ENCODE measurements at regions not wholly inside any gene's neighbourhood (a gene's known extent, or its start where the extent isn't known, plus 50 kb on each side); places are given as distances from the start of the nearest gene placed in this dataset.

- no peaks in the 10 kb centered on the region for H3K4me1 Mint-ChIP-seq (ENCODE audit: low read depth)
- DNase-seq, result no peak
- H3K27ac Mint-ChIP-seq, result no peak overlapping the region
- no peaks in the 10 kb centered on the region for H3K9me3 Mint-ChIP-seq (ENCODE audit: insufficient read depth)
- CTCF ChIA-PET, result no interaction called here
- no peak overlapping the region for H3K4me3 Mint-ChIP-seq
- H3K36me3 Mint-ChIP-seq (ENCODE audit: low read depth), result no peaks in the 10 kb centered on the region
- POLR2A ChIA-PET, result no interaction called here
- no peaks in the 10 kb centered on the region for H3K27me3 Mint-ChIP-seq (ENCODE audit: low read depth)
- no peak for ATAC-seq
Observed at GRCh38 chr18:38456253-38456652, 890.7 kb upstream of the CELF4 start.

- POLR2A ChIA-PET, result no interaction called here
- Mint-ChIP-seq H3K4me3 (no peak overlapping the region), H3K27me3 (ENCODE audit: low read depth) (no peaks in the 10 kb centered on the region), H3K9me3 (ENCODE audit: insufficient read depth) (no peaks in the 10 kb centered on the region), H3K4me1 (ENCODE audit: low read depth) (no peaks in the 10 kb centered on the region), H3K36me3 (ENCODE audit: low read depth) (no peaks in the 10 kb centered on the region), H3K27ac (no peak overlapping the region)
- DNase-seq (no peak), ATAC-seq (no peak)
- CTCF ChIA-PET, result no interaction called here
Observed at GRCh38 chr18:38454764-38455469, 889.3 kb upstream of the CELF4 start.

GRCh38 chr18:38453880-38454279 is 888.3 kb upstream of the CELF4 start:
- no peaks in the 10 kb centered on the region for H3K4me1 Mint-ChIP-seq (ENCODE audit: low read depth)
- no peak for DNase-seq
- no peaks in the 10 kb centered on the region for H3K36me3 Mint-ChIP-seq (ENCODE audit: low read depth)
- H3K27me3 Mint-ChIP-seq (ENCODE audit: low read depth), result no peaks in the 10 kb centered on the region
- POLR2A ChIA-PET, result no interaction called here
- ATAC-seq, result no peak
- no peak overlapping the region for H3K27ac Mint-ChIP-seq
- H3K4me3 Mint-ChIP-seq, result no peak overlapping the region
- H3K9me3 Mint-ChIP-seq (ENCODE audit: insufficient read depth), result no peaks in the 10 kb centered on the region
- CTCF ChIA-PET, result no interaction called here

- ATAC-seq (no peak), DNase-seq (no peak)
- H3K36me3 Mint-ChIP-seq (ENCODE audit: low read depth), result no peaks in the 10 kb centered on the region
- H3K4me3 Mint-ChIP-seq, result no peak overlapping the region
- POLR2A ChIA-PET, result no interaction called here
- no peaks in the 10 kb centered on the region for H3K9me3 Mint-ChIP-seq (ENCODE audit: insufficient read depth)
- H3K4me1 Mint-ChIP-seq (ENCODE audit: low read depth), result no peaks in the 10 kb centered on the region
- H3K27ac Mint-ChIP-seq, result no peak overlapping the region
- CTCF ChIA-PET, result no interaction called here
- H3K27me3 Mint-ChIP-seq (ENCODE audit: low read depth), result no peaks in the 10 kb centered on the region
Observed at GRCh38 chr18:38450876-38451275, 885.3 kb upstream of the CELF4 start.

GRCh38 chr18:38445804-38446145 is 880.2 kb upstream of the CELF4 start:
- POLR2A ChIA-PET, result no interaction called here
- no peak for ATAC-seq
- Mint-ChIP-seq H3K27me3 (ENCODE audit: low read depth) (peaks cover 2% of the 10 kb centered on the region), H3K36me3 (ENCODE audit: low read depth) (no peaks in the 10 kb centered on the region), H3K27ac (no peak overlapping the region), H3K9me3 (ENCODE audit: insufficient read depth) (no peaks in the 10 kb centered on the region), H3K4me1 (ENCODE audit: low read depth) (no peaks in the 10 kb centered on the region), H3K4me3 (no peak overlapping the region)
- no peak for DNase-seq
- CTCF ChIA-PET, result no interaction called here

GRCh38 chr18:38444971-38445803 is 879.6 kb upstream of the CELF4 start:
- ATAC-seq (no peak), DNase-seq (no peak)
- H3K4me3 Mint-ChIP-seq, result no peak overlapping the region
- POLR2A ChIA-PET, result no interaction called here
- CTCF ChIA-PET, result no interaction called here
- no peak overlapping the region for H3K27ac Mint-ChIP-seq
- no peaks in the 10 kb centered on the region for H3K9me3 Mint-ChIP-seq (ENCODE audit: insufficient read depth)
- no peaks in the 10 kb centered on the region for H3K4me1 Mint-ChIP-seq (ENCODE audit: low read depth)
- H3K27me3 Mint-ChIP-seq (ENCODE audit: low read depth), result peaks cover 2% of the 10 kb centered on the region
- H3K36me3 Mint-ChIP-seq (ENCODE audit: low read depth), result no peaks in the 10 kb centered on the region

GRCh38 chr18:38427736-38428135 is 862.1 kb upstream of the CELF4 start:
- DNase-seq (no peak), ATAC-seq (no peak)
- H3K27me3 Mint-ChIP-seq (ENCODE audit: low read depth), result no peaks in the 10 kb centered on the region
- H3K4me3 Mint-ChIP-seq, result no peak overlapping the region
- CTCF ChIA-PET, result no interaction called here
- no peak overlapping the region for H3K27ac Mint-ChIP-seq
- H3K36me3 Mint-ChIP-seq (ENCODE audit: low read depth), result no peaks in the 10 kb centered on the region
- H3K4me1 Mint-ChIP-seq (ENCODE audit: low read depth), result no peaks in the 10 kb centered on the region
- no peaks in the 10 kb centered on the region for H3K9me3 Mint-ChIP-seq (ENCODE audit: insufficient read depth)
- POLR2A ChIA-PET, result no interaction called here

- Mint-ChIP-seq H3K27me3 (ENCODE audit: low read depth) (no peaks in the 10 kb centered on the region), H3K9me3 (ENCODE audit: insufficient read depth) (no peaks in the 10 kb centered on the region), H3K4me1 (ENCODE audit: low read depth) (no peaks in the 10 kb centered on the region), H3K4me3 (no peak overlapping the region), H3K27ac (no peak overlapping the region), H3K36me3 (ENCODE audit: low read depth) (no peaks in the 10 kb centered on the region)
- ATAC-seq (no peak), DNase-seq (no peak)
- CTCF ChIA-PET, result no interaction called here
- POLR2A ChIA-PET, result no interaction called here
Observed at GRCh38 chr18:38427234-38427633, 861.6 kb upstream of the CELF4 start.

- no peaks in the 10 kb centered on the region for H3K4me1 Mint-ChIP-seq (ENCODE audit: low read depth)
- H3K36me3 Mint-ChIP-seq (ENCODE audit: low read depth), result no peaks in the 10 kb centered on the region
- CTCF ChIA-PET, result no interaction called here
- DNase-seq (no peak), ATAC-seq (no peak)
- POLR2A ChIA-PET, result no interaction called here
- no peaks in the 10 kb centered on the region for H3K9me3 Mint-ChIP-seq (ENCODE audit: insufficient read depth)
- no peaks in the 10 kb centered on the region for H3K27me3 Mint-ChIP-seq (ENCODE audit: low read depth)
- no peak overlapping the region for H3K4me3 Mint-ChIP-seq
- H3K27ac Mint-ChIP-seq, result no peak overlapping the region
Observed at GRCh38 chr18:38421872-38422615, 856.4 kb upstream of the CELF4 start.

- POLR2A ChIA-PET, result no interaction called here
- DNase-seq (no peak), ATAC-seq (no peak)
- Mint-ChIP-seq H3K4me3 (no peak overlapping the region), H3K36me3 (ENCODE audit: low read depth) (no peaks in the 10 kb centered on the region), H3K9me3 (ENCODE audit: insufficient read depth) (no peaks in the 10 kb centered on the region), H3K27me3 (ENCODE audit: low read depth) (no peaks in the 10 kb centered on the region), H3K27ac (no peak overlapping the region), H3K4me1 (ENCODE audit: low read depth) (no peaks in the 10 kb centered on the region)
- CTCF ChIA-PET, result no interaction called here
Observed at GRCh38 chr18:38421021-38421420, 855.4 kb upstream of the CELF4 start.

- Mint-ChIP-seq H3K4me1 (ENCODE audit: low read depth) (no peaks in the 10 kb centered on the region), H3K36me3 (ENCODE audit: low read depth) (no peaks in the 10 kb centered on the region), H3K27me3 (ENCODE audit: low read depth) (no peaks in the 10 kb centered on the region), H3K27ac (no peak overlapping the region), H3K9me3 (ENCODE audit: insufficient read depth) (no peaks in the 10 kb centered on the region), H3K4me3 (no peak overlapping the region)
- DNase-seq, result no peak
- no peak for ATAC-seq
- POLR2A ChIA-PET, result no interaction called here
- CTCF ChIA-PET, result no interaction called here
Observed at GRCh38 chr18:38420611-38421010, 855.0 kb upstream of the CELF4 start.

GRCh38 chr18:38415811-38416210 is 850.2 kb upstream of the CELF4 start:
- CTCF ChIA-PET, result no interaction called here
- Mint-ChIP-seq H3K27me3 (ENCODE audit: low read depth) (no peaks in the 10 kb centered on the region), H3K27ac (no peak overlapping the region), H3K9me3 (ENCODE audit: insufficient read depth) (no peaks in the 10 kb centered on the region), H3K4me1 (ENCODE audit: low read depth) (no peaks in the 10 kb centered on the region), H3K36me3 (ENCODE audit: low read depth) (no peaks in the 10 kb centered on the region), H3K4me3 (no peak overlapping the region)
- DNase-seq, result no peak
- POLR2A ChIA-PET, result no interaction called here
- ATAC-seq, result no peak
